ENCODE measurements at regions not wholly inside any gene's neighbourhood (a gene's known extent, or its start where the extent isn't known, plus 50 kb on each side); places are given as distances from the start of the nearest gene placed in this dataset.

DNA sequence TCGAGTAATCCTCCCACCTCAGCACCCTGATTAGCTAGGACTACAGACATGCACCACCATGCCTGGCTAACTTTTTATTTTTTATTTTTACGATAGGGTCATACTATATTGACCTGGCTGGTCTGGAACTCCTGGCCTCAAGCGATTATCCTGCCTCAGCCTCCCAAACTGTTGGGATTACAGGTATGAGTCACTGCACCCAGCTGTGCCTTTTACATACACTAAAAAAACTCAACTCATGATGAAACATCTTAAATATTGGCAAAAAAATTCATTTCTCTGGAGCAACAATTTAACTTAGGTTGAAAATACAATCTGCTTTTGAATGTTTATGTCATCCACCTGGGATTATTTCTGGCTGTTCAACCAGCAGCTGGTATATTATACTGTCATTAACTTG lies 598.3 kb upstream of the ZP4 start:
- TF ChIP-seq, protein P1, sequence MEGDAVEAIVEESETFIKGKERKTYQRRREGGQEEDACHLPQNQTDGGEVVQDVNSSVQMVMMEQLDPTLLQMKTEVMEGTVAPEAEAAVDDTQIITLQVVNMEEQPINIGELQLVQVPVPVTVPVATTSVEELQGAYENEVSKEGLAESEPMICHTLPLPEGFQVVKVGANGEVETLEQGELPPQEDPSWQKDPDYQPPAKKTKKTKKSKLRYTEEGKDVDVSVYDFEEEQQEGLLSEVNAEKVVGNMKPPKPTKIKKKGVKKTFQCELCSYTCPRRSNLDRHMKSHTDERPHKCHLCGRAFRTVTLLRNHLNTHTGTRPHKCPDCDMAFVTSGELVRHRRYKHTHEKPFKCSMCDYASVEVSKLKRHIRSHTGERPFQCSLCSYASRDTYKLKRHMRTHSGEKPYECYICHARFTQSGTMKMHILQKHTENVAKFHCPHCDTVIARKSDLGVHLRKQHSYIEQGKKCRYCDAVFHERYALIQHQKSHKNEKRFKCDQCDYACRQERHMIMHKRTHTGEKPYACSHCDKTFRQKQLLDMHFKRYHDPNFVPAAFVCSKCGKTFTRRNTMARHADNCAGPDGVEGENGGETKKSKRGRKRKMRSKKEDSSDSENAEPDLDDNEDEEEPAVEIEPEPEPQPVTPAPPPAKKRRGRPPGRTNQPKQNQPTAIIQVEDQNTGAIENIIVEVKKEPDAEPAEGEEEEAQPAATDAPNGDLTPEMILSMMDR (conservative IDR thresholded peaks at IDR 0.05) = no peak
- TF ChIP-seq ZFX (IDR thresholded peaks at IDR 0.05) = no peak

DNA sequence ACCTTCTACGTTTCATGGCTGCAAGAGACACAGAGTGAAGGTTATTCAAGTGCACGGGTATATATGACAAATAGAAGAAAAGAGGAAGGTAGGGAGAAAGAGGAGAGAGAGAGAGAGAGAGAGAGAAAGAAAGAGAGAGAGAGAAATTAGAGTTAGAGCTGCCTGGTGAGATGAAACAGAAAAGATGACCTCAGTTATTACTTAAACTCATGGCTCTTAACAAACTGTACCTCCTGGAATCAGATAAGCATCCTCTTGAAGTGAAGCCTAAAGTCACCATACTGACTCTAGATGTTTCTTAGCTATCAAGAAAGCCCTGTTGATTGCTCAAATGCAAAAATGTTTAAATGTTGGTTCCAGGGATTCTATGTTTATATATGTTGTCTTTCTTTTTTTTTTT lies 597.7 kb upstream of the ZP4 start:
- TF ChIP-seq, protein P1 (conservative IDR thresholded peaks at IDR 0.05) = no peak
- H3K27ac ChIP-seq = no peak overlapping the region

More for the DNA sequence above, 598.3 kb upstream of the ZP4 start:
- H3K27ac ChIP-seq = no peak overlapping the region

DNA sequence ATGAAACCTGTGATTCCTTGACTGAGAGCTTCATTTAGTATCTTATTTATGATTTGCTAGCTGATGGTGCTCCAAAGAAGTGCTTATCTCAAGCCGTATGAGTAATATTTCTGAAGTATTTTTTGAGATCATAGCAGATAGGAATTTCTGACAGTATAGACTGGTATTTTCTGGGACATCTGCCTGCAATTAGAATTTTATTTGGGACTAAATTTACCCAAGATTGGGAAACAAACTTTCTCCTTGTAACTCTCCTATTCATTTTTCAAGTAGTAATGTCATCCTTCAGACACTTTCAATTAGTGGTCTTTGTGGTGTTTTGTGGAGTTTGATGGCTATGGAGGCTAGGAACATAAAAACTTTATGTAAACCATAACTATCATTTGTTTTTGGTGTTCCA lies 597.2 kb upstream of the ZP4 start:
- TF ChIP-seq, protein P1 (conservative IDR thresholded peaks at IDR 0.05) = no peak
- TF ChIP-seq ZFX (IDR thresholded peaks at IDR 0.05) = no peak
- no peak overlapping the region for H3K27ac ChIP-seq

DNA sequence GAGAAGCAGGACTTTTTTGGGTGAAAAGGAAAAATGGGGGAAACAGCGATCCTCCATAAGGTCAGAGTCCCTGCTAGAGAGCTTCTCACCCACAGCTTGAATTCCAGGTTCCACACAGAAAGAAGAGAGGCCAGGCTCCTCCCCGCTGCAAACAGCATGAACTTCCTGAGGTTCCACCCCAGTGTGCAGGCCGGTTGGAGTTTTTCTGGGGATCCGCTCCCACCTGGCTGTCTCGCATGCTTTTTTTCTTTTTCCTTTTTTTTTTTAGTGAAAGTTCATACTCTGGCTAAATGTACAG lies 595.1 kb upstream of the ZP4 start:
- H3K27ac ChIP-seq = no peak overlapping the region

DNA sequence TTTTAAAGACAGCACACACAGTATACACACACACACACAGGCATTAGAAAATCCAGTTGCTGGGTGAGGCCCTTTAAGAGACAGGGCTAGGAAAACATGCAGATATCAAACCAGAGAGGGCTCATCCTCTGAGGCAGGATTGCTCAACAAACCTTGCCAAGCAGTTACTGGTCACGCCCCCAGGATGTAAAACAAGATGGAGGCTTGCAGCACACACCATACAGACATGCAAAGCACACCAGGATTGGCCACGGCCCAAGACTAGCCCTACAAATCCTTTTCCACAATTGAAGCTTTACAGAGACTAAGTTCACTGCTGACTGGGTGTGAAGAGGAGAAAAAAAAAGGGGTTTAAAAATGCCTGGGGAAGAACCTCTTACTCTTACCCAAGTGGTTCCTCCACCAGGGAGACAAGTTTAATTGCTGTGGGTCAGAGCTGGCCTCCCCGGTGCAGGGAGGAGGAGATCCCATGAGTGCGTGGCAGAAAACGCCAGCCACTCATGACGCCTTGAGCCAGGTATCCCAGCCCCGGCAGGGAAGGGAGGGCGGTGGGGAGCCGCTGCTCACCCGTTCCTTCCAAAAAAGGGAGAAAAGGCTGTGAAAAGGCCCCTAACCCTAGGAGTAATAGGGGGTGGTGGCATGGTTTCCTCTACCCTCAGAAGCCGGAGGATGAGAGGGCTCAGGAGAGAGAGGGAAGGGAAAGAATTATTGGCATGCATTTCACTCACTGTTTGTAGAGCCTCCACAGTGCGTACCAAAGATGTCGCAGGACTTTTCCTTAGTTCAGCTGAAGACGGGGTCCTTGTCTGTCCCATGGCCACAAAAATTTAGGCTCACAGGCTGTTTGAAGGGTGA lies 594.6 kb upstream of the ZP4 start:
- H3K27ac ChIP-seq = no peak overlapping the region
- no peak for TF ChIP-seq ZFX (IDR thresholded peaks at IDR 0.05)
- TF ChIP-seq, protein P1 (conservative IDR thresholded peaks at IDR 0.05) = no peak

More for the DNA sequence above, 595.1 kb upstream of the ZP4 start:
- TF ChIP-seq, protein P1 (conservative IDR thresholded peaks at IDR 0.05) = no peak
- no peak for TF ChIP-seq ZFX (IDR thresholded peaks at IDR 0.05)

DNA sequence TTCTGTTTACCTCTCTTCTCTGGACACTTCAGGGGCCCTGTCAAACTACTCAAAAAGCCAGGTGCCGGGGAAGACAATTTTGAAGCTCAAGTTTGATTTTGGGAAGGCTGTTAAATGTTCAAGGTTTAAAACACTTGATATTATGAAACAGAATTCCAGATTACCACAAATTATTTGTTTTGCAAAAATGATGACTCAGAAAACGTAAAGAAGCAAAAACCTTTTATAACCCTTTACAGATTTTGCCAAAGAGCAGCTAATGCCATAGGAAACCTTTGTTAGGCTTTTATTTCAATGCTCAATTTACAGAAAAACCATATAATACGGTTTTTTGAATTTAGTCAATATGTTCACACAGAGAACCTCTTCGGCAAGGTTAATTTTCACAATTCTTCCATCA lies 593.4 kb upstream of the ZP4 start:
- H3K27ac ChIP-seq = no peak overlapping the region
- no peak for TF ChIP-seq ZFX (IDR thresholded peaks at IDR 0.05)
- TF ChIP-seq, protein P1 (conservative IDR thresholded peaks at IDR 0.05) = no peak

DNA sequence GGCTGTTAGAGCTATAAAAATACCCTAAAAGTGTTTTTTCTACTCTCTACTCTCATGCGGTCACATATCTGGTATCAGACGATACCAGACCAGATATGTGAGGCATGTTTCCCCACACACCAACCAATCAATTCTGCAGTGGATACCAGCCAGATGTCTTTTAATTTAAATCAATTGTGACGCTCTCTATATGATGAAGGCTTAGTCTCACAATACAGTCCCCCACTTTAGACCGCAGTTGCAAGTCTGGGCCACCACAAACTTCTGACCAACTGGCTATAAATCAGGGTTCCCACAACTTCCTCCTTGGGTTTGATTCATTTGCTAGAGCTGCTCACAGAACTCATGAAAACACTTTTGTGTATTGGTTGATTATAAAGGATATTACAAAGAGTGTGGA lies 586.1 kb upstream of the ZP4 start:
- H3K27ac ChIP-seq = no peak overlapping the region
- TF ChIP-seq, protein P1 (conservative IDR thresholded peaks at IDR 0.05) = no peak
- TF ChIP-seq ZFX (IDR thresholded peaks at IDR 0.05) = no peak
